ENCODE measurements at regions not wholly inside any gene's neighbourhood (a gene's known extent, or its start where the extent isn't known, plus 50 kb on each side); places are given as distances from the start of the nearest gene placed in this dataset.

GRCh38 chr1:56095696-56096665 lies 483.4 kb downstream of the PLPP3 start:
- no peak for TF ChIP-seq CTCF (IDR thresholded peaks at IDR 0.05)
- TF ChIP-seq POLR2A (IDR thresholded peaks at IDR 0.05), result no peak
